ENCODE measurements at regions not wholly inside any gene's neighbourhood (a gene's known extent, or its start where the extent isn't known, plus 50 kb on each side); places are given as distances from the start of the nearest gene placed in this dataset.

DNA sequence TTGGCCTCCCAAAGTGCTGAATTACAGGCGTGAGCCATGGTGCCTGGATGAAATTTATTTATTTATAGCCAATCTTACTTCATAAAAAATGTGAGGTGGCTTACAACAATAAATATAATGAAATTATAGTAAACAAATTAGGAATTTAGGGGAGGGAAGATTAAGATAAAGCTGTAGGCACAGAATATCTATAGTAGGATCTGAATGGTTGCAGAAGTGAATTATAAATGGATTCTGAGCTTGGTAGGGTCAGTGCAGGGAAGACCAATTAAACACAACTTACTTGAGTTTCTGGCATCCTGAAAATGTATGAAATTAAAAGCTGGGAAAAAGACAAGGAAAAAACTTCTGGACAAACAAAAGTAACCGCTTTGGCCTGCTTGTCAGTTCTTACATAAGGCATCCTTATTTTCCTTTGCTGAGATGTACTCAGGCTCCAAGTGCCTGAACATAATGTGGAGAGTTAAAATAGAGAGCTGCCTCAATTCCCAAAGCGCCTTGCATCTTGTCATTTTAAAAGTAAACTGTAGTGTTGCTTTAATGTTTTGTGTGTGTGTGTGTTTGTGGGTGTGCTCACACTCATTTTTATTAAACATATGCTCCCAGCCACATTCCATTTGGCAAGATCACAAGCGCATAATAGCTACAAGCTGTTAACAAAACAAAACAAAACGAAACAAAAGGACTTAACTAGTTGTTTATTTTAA is 247.3 kb downstream of the S1PR1 start:
- TF ChIP-seq, protein P1, sequence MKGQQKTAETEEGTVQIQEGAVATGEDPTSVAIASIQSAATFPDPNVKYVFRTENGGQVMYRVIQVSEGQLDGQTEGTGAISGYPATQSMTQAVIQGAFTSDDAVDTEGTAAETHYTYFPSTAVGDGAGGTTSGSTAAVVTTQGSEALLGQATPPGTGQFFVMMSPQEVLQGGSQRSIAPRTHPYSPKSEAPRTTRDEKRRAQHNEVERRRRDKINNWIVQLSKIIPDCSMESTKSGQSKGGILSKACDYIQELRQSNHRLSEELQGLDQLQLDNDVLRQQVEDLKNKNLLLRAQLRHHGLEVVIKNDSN (IDR thresholded peaks at IDR 0.05) = no peak
- TF ChIP-seq CREB1 (IDR thresholded peaks at IDR 0.05; ENCODE audit: low read depth) = no peak
- TF ChIP-seq EP300 (IDR thresholded peaks at IDR 0.05; ENCODE audit: borderline replicate concordance) = no peak
- no peak for TF ChIP-seq YY1 (IDR thresholded peaks at IDR 0.05; ENCODE audit: low read depth)
- no peak for TF ChIP-seq TAF1 (IDR thresholded peaks at IDR 0.05; ENCODE audit: low read depth)

Measured in Ishikawa (cell line).